OCI-LY1 (cell line): ENCODE measurements at regions not wholly inside any gene's neighbourhood (a gene's known extent, or its start where the extent isn't known, plus 50 kb on each side); places are given as distances from the start of the nearest gene placed in this dataset.

Experiments
- CTCF ChIP-seq: fragments of 200-600 bp; sonication (generic), shearing (Covaris generic); IDR thresholded peaks from 2 replicates; pipeline ENCODE4 v1.5.1; 2017; ENCODE audit warnings: mild to moderate bottlenecking, antibody characterized with exemption, low read length, moderate library complexity, mixed read lengths
- EZH2 ChIP-seq: fragments of 200-600 bp; sonication (generic), shearing (Covaris generic); IDR thresholded peaks from 2 replicates; pipeline ENCODE4 v1.8.0; 2017; ENCODE audit warnings: borderline replicate concordance, mixed run types, mild to moderate bottlenecking, antibody characterized with exemption, low read length, moderate library complexity, mixed read lengths

GRCh38 chr10:131391936-131392335 lies 80.4 kb upstream of the TCERG1L start:
- TF ChIP-seq CTCF: no peak
- no peak for TF ChIP-seq EZH2
